Liver (tissue), 8 donors: ENCODE measurements at regions not wholly inside any gene's neighbourhood (a gene's known extent, or its start where the extent isn't known, plus 50 kb on each side); places are given as distances from the start of the nearest gene placed in this dataset.

ENCODE experiments used
- DNase-seq: peaks from one replicate; pipeline ENCODE4 v3.0.0-alpha.2; 2017; ENCODE audit warnings: low spot score
- H3K27ac ChIP-seq, 2 donors: one replicate each; pipeline ENCODE4 v1.7.0; 2013; ENCODE audit warnings: inconsistent platforms in 2 of 2, low read length in 2 of 2, control low read depth in 1 of 2, low read depth in 1 of 2, mild to moderate bottlenecking in 1 of 2
- H3K27me3 ChIP-seq, 4 donors: one replicate each; pipeline versions ENCODE4 v1.6.1 to v1.7.0; 2013; ENCODE audit warnings: low read length in 3 of 4, inconsistent platforms in 1 of 4, mild to moderate bottlenecking in 1 of 4, moderate library complexity in 1 of 4; ENCODE audit not compliant: control insufficient read depth in 4 of 4, insufficient read depth in 4 of 4
- H3K36me3 ChIP-seq, 4 donors: one replicate each; pipeline versions ENCODE4 v1.6.1 to v1.7.0; 2013; ENCODE audit warnings: low read length in 3 of 4, mild to moderate bottlenecking in 3 of 4, low read depth in 1 of 4, moderate library complexity in 1 of 4; ENCODE audit not compliant: control insufficient read depth in 4 of 4, insufficient read depth in 3 of 4
- H3K4me1 ChIP-seq, 4 donors: one replicate each; pipeline versions ENCODE4 v1.6.1 to v1.7.0; 2013; ENCODE audit warnings: low read length in 3 of 4, mild to moderate bottlenecking in 3 of 4, moderate library complexity in 1 of 4; ENCODE audit not compliant: control insufficient read depth in 4 of 4, insufficient read depth in 4 of 4
- H3K4me3 ChIP-seq, 3 donors: one replicate each; pipeline versions ENCODE4 v1.6.1 to v1.7.0; 2013; ENCODE audit warnings: low read length in 3 of 3, control low read depth in 1 of 3, low read depth in 1 of 3, mild to moderate bottlenecking in 1 of 3
- H3K9ac ChIP-seq, 2 donors: one replicate each; pipeline ENCODE4 v1.7.0; 2013; ENCODE audit warnings: low read length in 2 of 2, mild to moderate bottlenecking in 2 of 2, moderate library complexity in 2 of 2, control low read depth in 1 of 2, low read depth in 1 of 2
- H3K9me3 ChIP-seq, 4 donors: one replicate each; pipeline versions ENCODE4 v1.6.1 to v1.7.0; 2013; ENCODE audit warnings: low read length in 3 of 4; ENCODE audit not compliant: control insufficient read depth in 4 of 4
- CTCF ChIP-seq: fragments of 150-350 bp; IDR thresholded peaks from 2 replicates; pipeline ENCODE4 v1.5.1; 2017; ENCODE audit warnings: improper control_type of control experiment, low read depth, low read length; ENCODE audit not compliant: missing input control
- HNF4A ChIP-seq, 2 donors: conservative IDR thresholded peaks; 2 replicates each; pipeline ENCODE4 v1.6.1; 2016; ENCODE audit warnings: antibody characterized with exemption in 2 of 2, mild to moderate bottlenecking in 2 of 2
- HNF4G ChIP-seq: IDR thresholded peaks from 2 replicates; pipeline ENCODE4 v1.6.1; 2016; ENCODE audit warnings: antibody characterized with exemption
- JUND ChIP-seq, 2 donors: IDR thresholded peaks; 2 replicates each; pipeline ENCODE4 v1.6.1; 2016; ENCODE audit warnings: antibody characterized with exemption in 2 of 2
- MAX ChIP-seq: IDR thresholded peaks from 2 replicates; pipeline ENCODE4 v1.6.1; 2016; ENCODE audit warnings: antibody characterized with exemption
- REST ChIP-seq: IDR thresholded peaks from 2 replicates; pipeline ENCODE4 v1.6.1; 2016; ENCODE audit warnings: antibody characterized with exemption, mild to moderate bottlenecking
- RXRA ChIP-seq, 2 donors: IDR thresholded peaks; 2 replicates each; pipeline ENCODE4 v1.6.1; 2017 to 2018; ENCODE audit warnings: antibody characterized with exemption in 2 of 2, mild to moderate bottlenecking in 1 of 2
- SP1 ChIP-seq: IDR thresholded peaks from 2 replicates; pipeline ENCODE4 v1.6.1; 2018; ENCODE audit warnings: antibody characterized with exemption, mild to moderate bottlenecking
- TAF1 ChIP-seq: conservative IDR thresholded peaks from 2 replicates; pipeline ENCODE4 v1.6.1; 2016; ENCODE audit warnings: antibody characterized with exemption, mild to moderate bottlenecking
- YY1 ChIP-seq: IDR thresholded peaks from 2 replicates; pipeline ENCODE4 v1.6.1; 2016; ENCODE audit warnings: antibody characterized with exemption, mild to moderate bottlenecking
- WGBS: extraction: QIAGEN DNeasy Blood & Tissue Kit; methylation state at CpG from one replicate; pipeline ENCODE4 v1.1.7; 2013; 5-methylcytosine and 5-hydroxymethylcytosine counted together
- TF ChIP-seq, protein P1 (sequence below): IDR thresholded peaks from 2 replicates; pipeline ENCODE4 v1.6.1; 2016; ENCODE audit warnings: antibody characterized with exemption
- donor health status: healthy.
- donor health status: healthy.
- donor health status: healthy.
- donor health status: healthy.
- donor health status: healthy.

GRCh38 chr17:34487626-34488025, 91.8 kb upstream of the TMEM132E start:
- 25% methylated on average over 12 of the region's 12 CpGs for WGBS

GRCh38 chr17:34486761-34487160, 92.6 kb upstream of the TMEM132E start:
- peaks cover 0 to 15% (median 0%) of the 10 kb centered on the region in 4 donors for H3K27me3 ChIP-seq
- TF ChIP-seq MAX (no peak), RXRA (IDR thresholded peaks at IDR 0.05) (no peak), HNF4G (no peak), YY1 (no peak), REST (no peak)
- TF ChIP-seq, protein P1, sequence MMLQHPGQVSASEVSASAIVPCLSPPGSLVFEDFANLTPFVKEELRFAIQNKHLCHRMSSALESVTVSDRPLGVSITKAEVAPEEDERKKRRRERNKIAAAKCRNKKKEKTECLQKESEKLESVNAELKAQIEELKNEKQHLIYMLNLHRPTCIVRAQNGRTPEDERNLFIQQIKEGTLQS, result no peak

More at GRCh38 chr17:34487626-34488025, 91.8 kb upstream of the TMEM132E start:
- no peak for DNase-seq
- no peaks in the 10 kb centered on the region for H3K36me3 ChIP-seq
- no peaks in the 10 kb centered on the region for H3K4me1 ChIP-seq
- H3K4me3 ChIP-seq, result no peak overlapping the region
- no peaks in the 10 kb centered on the region for H3K9me3 ChIP-seq
- H3K27me3 ChIP-seq, result peaks cover 0 to 12% (median 0%) of the 10 kb centered on the region in 4 donors
- no peak overlapping the region for H3K9ac ChIP-seq
- H3K27ac ChIP-seq, result no peak overlapping the region
- TF ChIP-seq JUND (IDR thresholded peaks at IDR 0.05), result no peak
- TF ChIP-seq TAF1, result no peak
- no peak for TF ChIP-seq REST
- TF ChIP-seq HNF4G, result no peak
- no peak for TF ChIP-seq RXRA (IDR thresholded peaks at IDR 0.05)
- TF ChIP-seq YY1, result no peak
- TF ChIP-seq HNF4A (conservative IDR thresholded peaks at IDR 0.05), result no peak
- no peak for TF ChIP-seq SP1
- no peak for TF ChIP-seq MAX
- no peak for TF ChIP-seq CTCF
- TF ChIP-seq, protein P1, result no peak

More at GRCh38 chr17:34486761-34487160, 92.6 kb upstream of the TMEM132E start:
- Histone ChIP-seq H3K9ac (no peak overlapping the region), H3K4me1 (no peaks in the 10 kb centered on the region), H3K36me3 (no peaks in the 10 kb centered on the region), H3K27ac (no peak overlapping the region), H3K4me3 (no peak overlapping the region), H3K9me3 (no peaks in the 10 kb centered on the region)
- DNase-seq, result no peak
- WGBS, result 63% methylated on average over 8 of the region's 8 CpGs
